ENCODE measurements at regions not wholly inside any gene's neighbourhood (a gene's known extent, or its start where the extent isn't known, plus 50 kb on each side); places are given as distances from the start of the nearest gene placed in this dataset.

- H3K27me3 ChIP-seq (ENCODE audit: insufficient read depth, low read length), result no peaks in the 10 kb centered on the region
- ChIA-PET POLR2A (no interaction called here), RAD21 (ENCODE audit: low non-redundant PET in 1 of 2, low total read pairs in 2 of 2, uncharacterized antibody in 2 of 2, unreplicated experiment in 2 of 2) (no interaction called here), CTCF (no interaction called here)
- H3K4me1 ChIP-seq (ENCODE audit: control insufficient read depth in 1 of 2, insufficient read depth in 2 of 2, low read length in 2 of 2), result no peaks in the 10 kb centered on the region
- no peaks in the 10 kb centered on the region for H3K9me2 ChIP-seq (ENCODE audit: insufficient read depth)
- intact Hi-C loops (cut with micrococcal nuclease), result no loop called here
- DNase-seq (ENCODE audit: low read depth, low spot score) (no peak), ATAC-seq (no peak)
- no peaks in the 10 kb centered on the region for H3K36me3 ChIP-seq (ENCODE audit: control insufficient read depth in 1 of 2, insufficient read depth in 2 of 2, low read length in 2 of 2)
- BruUV-seq (replicated peaks), result no TSS peak
- H3K79me2 ChIP-seq (ENCODE audit: insufficient read depth, low read length), result no peaks in the 10 kb centered on the region
- TF ChIP-seq ATF3 (IDR thresholded peaks at IDR 0.05) (no peak), POLR2A (IDR thresholded peaks at IDR 0.05; ENCODE audit: borderline replicate concordance, extremely low read depth, insufficient read depth, insufficient read length) (no peak), TCF7L2 (IDR thresholded peaks at IDR 0.05; ENCODE audit: borderline replicate concordance, extremely low read depth, insufficient read depth, insufficient read length) (no peak), CBX3 (IDR thresholded peaks at IDR 0.05; ENCODE audit: low read depth) (no peak), ZBTB33 (IDR thresholded peaks at IDR 0.05; ENCODE audit: extremely low read depth, insufficient replicate concordance, low read length) (no peak), SRF (IDR thresholded peaks at IDR 0.05; ENCODE audit: low read depth) (no peak), ELF1 (IDR thresholded peaks at IDR 0.05; ENCODE audit: borderline replicate concordance, low read depth) (no peak), MAX (IDR thresholded peaks at IDR 0.05) (no peak), ZNF274 (IDR thresholded peaks at IDR 0.05; ENCODE audit: low read depth, low read length) (no peak), JUND (IDR thresholded peaks at IDR 0.05) (no peak), CEBPB (IDR thresholded peaks at IDR 0.05; ENCODE audit: low read depth) (no peak), EZH2 (IDR thresholded peaks at IDR 0.05) (no peak), SIN3A (IDR thresholded peaks at IDR 0.05; ENCODE audit: low read depth) (no peak), REST (IDR thresholded peaks at IDR 0.05; ENCODE audit: low read depth) (no peak), EZH2phosphoT487 (IDR thresholded peaks at IDR 0.05; ENCODE audit: borderline replicate concordance) (no peak), FOSL1 (IDR thresholded peaks at IDR 0.05; ENCODE audit: low read depth) (no peak), CTCF (IDR thresholded peaks at IDR 0.05 in 2 of 3, conservative IDR thresholded peaks at IDR 0.05 in 1 of 3; ENCODE audit: borderline replicate concordance in 1 of 3, insufficient read depth in 1 of 3, low read depth in 2 of 3, low read length in 2 of 3) (no peak), SP1 (IDR thresholded peaks at IDR 0.05; ENCODE audit: low read depth) (no peak), YY1 (IDR thresholded peaks at IDR 0.05; ENCODE audit: extremely low read depth, insufficient replicate concordance, low read depth, low read length) (no peak), EGR1 (IDR thresholded peaks at IDR 0.05; ENCODE audit: low read depth) (no peak)
- H3K27ac ChIP-seq (ENCODE audit: low read depth, low read length), result no peak overlapping the region
- H2AFZ ChIP-seq (ENCODE audit: low read depth, low read length, poor library complexity, severe bottlenecking), result no peak overlapping the region
- H3K9me3 ChIP-seq (ENCODE audit: control insufficient read depth in 1 of 2, insufficient read depth in 1 of 2, low read depth in 1 of 2, low read length in 2 of 2), result no peaks in the 10 kb centered on the region
- no peaks in the 10 kb centered on the region for H4K20me1 ChIP-seq (ENCODE audit: insufficient read depth)
- H3K4me3 ChIP-seq (replicated peaks in 1 of 2; ENCODE audit: low read depth in 1 of 2, low read length in 2 of 2), result no peak overlapping the region
- no peak overlapping the region for H3K4me2 ChIP-seq (ENCODE audit: low read length)
- no peak overlapping the region for H3K9ac ChIP-seq (ENCODE audit: low read length)
Observed at GRCh38 chr14:38431156-38431555, 175.3 kb upstream of the CLEC14A start.

Measured in HCT116 (cell line).